AG04450 (cell line): ENCODE measurements at regions not wholly inside any gene's neighbourhood (a gene's known extent, or its start where the extent isn't known, plus 50 kb on each side); places are given as distances from the start of the nearest gene placed in this dataset.

Experiments used
- CTCF ChIA-PET: fragments of 300-600, 350-600 bp; formaldehyde crosslinking; extraction: SDS; loops from one replicate; lab custom pipeline; 2022; ENCODE audit warnings: antibody characterized with exemption, inconsistent platforms; lab: Charles Lee
- POLR2A ChIA-PET: fragments of 350-600 bp; formaldehyde crosslinking; extraction: SDS; loops from one replicate; lab custom pipeline; 2021; ENCODE audit warnings: antibody characterized with exemption, inconsistent platforms; lab: Yijun Ruan, JAX
- DNase-seq: peaks from one replicate; pipeline ENCODE4 v3.0.0-alpha.2; 2011; ENCODE audit warnings: low read depth, low spot score
- H3K27ac ChIP-seq: one replicate; pipeline ENCODE4 v1.5.1; 2012; ENCODE audit warnings: low read depth, low read length, control low read depth
- H3K27me3 ChIP-seq: one replicate; pipeline ENCODE4 v1.6.0; 2012; ENCODE audit warnings: low read length; ENCODE audit not compliant: control insufficient read depth, insufficient read depth
- H3K4me3 ChIP-seq: 2 replicates; pipeline ENCODE4 v1.5.1; 2011; ENCODE audit warnings: mild to moderate bottlenecking, low read depth, low read length, control low read depth
- H3K9me3 ChIP-seq: 2 replicates; pipeline ENCODE4 v1.5.1; 2012; ENCODE audit warnings: low read length; ENCODE audit not compliant: control insufficient read depth, insufficient read depth
- TF ChIP-seq, protein P1 (sequence below): IDR thresholded peaks from 2 replicates; pipeline ENCODE4 v1.5.1; 2011; ENCODE audit warnings: low read depth, low read length, control low read depth, inconsistent platforms

GRCh38 chr1:118785246-118785645, 202.9 kb downstream of the TBX15 start:
- CTCF ChIA-PET, result no interaction called here
- no peak for DNase-seq
- POLR2A ChIA-PET, result no interaction called here

DNA sequence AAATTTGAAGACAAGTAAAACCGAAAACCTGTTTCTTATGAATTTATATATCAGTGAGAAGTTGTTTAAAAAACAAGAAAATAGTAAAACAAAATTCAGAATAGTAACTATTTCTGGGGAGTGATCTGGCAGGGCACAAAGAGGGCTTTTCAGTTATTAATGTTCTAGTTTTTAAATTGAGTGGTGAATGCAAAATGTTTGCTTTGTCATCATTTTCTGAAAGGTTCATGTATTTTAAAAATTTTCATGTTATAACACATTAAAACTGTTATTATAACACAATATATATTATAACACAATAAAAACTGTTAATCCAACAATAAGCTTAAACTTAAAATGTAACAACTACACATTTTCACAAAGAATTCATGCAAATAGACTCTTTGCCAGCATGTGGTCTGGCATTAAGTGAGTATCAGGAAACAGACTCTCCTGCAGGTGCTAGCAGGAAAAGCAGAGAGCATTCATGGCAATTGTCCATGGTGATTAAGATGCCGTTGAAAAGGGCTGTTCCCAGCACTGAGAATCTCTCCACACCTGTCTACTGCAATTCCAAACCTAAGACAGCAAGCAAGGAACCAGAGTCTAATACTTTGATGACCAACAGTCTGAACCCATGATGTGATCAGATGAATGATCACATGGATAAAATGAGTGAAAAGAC, 204.9 kb downstream of the TBX15 start:
- H3K27ac ChIP-seq, result no peak overlapping the region

More at GRCh38 chr1:118785246-118785645, 202.9 kb downstream of the TBX15 start:
- Histone ChIP-seq H3K4me3 (no peak overlapping the region), H3K27me3 (no peaks in the 10 kb centered on the region), H3K9me3 (peaks cover 10% of the 10 kb centered on the region; the same call in 1 of the 2 replicates), H3K27ac (no peak overlapping the region)
- TF ChIP-seq, protein P1, sequence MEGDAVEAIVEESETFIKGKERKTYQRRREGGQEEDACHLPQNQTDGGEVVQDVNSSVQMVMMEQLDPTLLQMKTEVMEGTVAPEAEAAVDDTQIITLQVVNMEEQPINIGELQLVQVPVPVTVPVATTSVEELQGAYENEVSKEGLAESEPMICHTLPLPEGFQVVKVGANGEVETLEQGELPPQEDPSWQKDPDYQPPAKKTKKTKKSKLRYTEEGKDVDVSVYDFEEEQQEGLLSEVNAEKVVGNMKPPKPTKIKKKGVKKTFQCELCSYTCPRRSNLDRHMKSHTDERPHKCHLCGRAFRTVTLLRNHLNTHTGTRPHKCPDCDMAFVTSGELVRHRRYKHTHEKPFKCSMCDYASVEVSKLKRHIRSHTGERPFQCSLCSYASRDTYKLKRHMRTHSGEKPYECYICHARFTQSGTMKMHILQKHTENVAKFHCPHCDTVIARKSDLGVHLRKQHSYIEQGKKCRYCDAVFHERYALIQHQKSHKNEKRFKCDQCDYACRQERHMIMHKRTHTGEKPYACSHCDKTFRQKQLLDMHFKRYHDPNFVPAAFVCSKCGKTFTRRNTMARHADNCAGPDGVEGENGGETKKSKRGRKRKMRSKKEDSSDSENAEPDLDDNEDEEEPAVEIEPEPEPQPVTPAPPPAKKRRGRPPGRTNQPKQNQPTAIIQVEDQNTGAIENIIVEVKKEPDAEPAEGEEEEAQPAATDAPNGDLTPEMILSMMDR, result no peak

DNA sequence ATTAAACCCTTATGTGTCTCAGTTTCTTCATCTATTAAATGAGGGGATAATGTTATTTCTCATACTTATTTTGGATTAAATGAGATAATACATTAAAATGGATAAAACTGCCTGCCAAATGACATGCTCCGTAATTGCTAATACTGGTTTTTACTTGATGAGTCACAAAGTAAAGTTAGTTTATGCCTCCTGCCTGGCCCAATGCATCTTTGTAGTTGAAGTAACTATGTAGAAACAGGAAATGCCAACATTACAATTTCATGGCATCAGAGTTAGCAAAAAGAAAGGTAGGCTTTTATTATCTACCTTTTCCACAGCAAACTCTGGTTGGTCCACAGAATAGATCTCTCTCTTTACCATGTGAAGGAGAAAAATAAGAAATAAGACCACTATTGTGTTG, 214.5 kb downstream of the TBX15 start:
- TF ChIP-seq, protein P1, result no peak
- ChIA-PET POLR2A (no interaction called here), CTCF (no interaction called here)
- DNase-seq, result no peak
- no peaks in the 10 kb centered on the region for H3K27me3 ChIP-seq
- H3K4me3 ChIP-seq, result no peak overlapping the region
- no peak overlapping the region for H3K27ac ChIP-seq
- no peaks in the 10 kb centered on the region; the same call in 1 of the 2 replicates for H3K9me3 ChIP-seq

More for the DNA sequence above, 204.9 kb downstream of the TBX15 start:
- H3K27me3 ChIP-seq, result no peaks in the 10 kb centered on the region
- TF ChIP-seq, protein P1, result no peak
- DNase-seq, result no peak
- POLR2A ChIA-PET, result no interaction called here
- H3K4me3 ChIP-seq, result no peak overlapping the region
- peaks cover 6% of the 10 kb centered on the region; the same call in 1 of the 2 replicates for H3K9me3 ChIP-seq
- CTCF ChIA-PET, result no interaction called here

- no peak overlapping the region for H3K27ac ChIP-seq
- CTCF ChIA-PET, result no interaction called here
- H3K9me3 ChIP-seq, result no peaks in the 10 kb centered on the region
- no peak overlapping the region for H3K4me3 ChIP-seq
- TF ChIP-seq, protein P1, result no peak
- DNase-seq, result no peak
- POLR2A ChIA-PET, result no interaction called here
- no peaks in the 10 kb centered on the region for H3K27me3 ChIP-seq
Measured at GRCh38 chr1:118767971-118768370, 220.2 kb downstream of the TBX15 start.

GRCh38 chr1:118753976-118754375, 234.2 kb downstream of the TBX15 start:
- TF ChIP-seq, protein P1, result no peak
- ChIA-PET CTCF (no interaction called here), POLR2A (no interaction called here)
- Histone ChIP-seq H3K27me3 (no peaks in the 10 kb centered on the region), H3K9me3 (no peaks in the 10 kb centered on the region), H3K27ac (no peak overlapping the region), H3K4me3 (no peak overlapping the region)
- DNase-seq, result no peak
